GM12892 (cell line): ENCODE measurements at regions not wholly inside any gene's neighbourhood (a gene's known extent, or its start where the extent isn't known, plus 50 kb on each side); places are given as distances from the start of the nearest gene placed in this dataset.

ENCODE experiments used
- POLR2AphosphoS5 ChIP-seq: IDR thresholded peaks from 2 replicates; pipeline ENCODE4 v1.6.1; 2011; ENCODE audit warnings: low read depth, low read length, control low read depth
- TAF1 ChIP-seq: IDR thresholded peaks from 2 replicates; pipeline ENCODE4 v1.6.1; 2011; ENCODE audit warnings: low read depth, mild to moderate bottlenecking, control low read depth, low read length, borderline replicate concordance

DNA sequence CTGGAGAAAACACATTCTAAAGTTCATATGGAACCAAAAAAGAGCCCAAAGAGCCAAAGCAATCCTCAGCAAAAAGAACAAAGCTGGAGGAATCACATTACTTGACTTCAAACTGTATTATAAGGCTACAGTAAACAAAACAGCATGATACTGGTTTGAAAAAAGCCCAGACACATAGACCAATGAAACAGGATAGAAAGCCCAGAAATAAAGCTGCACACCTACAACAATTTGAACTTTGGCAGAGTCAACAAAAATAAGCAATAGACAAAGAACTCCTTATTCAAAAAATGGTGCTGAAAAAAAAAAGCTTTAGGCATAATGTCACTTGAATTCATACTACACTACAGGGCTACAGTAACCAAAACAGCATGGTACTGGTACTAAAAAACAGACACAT is 289.6 kb downstream of the NR4A2 start:
- TF ChIP-seq TAF1 (no peak), POLR2AphosphoS5 (no peak)
